AG04450 (cell line): ENCODE measurements at regions not wholly inside any gene's neighbourhood (a gene's known extent, or its start where the extent isn't known, plus 50 kb on each side); places are given as distances from the start of the nearest gene placed in this dataset.

Source experiments
- CTCF ChIA-PET: fragments of 300-600, 350-600 bp; formaldehyde crosslinking; extraction: SDS; loops from one replicate; lab custom pipeline; 2022; ENCODE audit warnings: antibody characterized with exemption, inconsistent platforms; lab: Charles Lee
- POLR2A ChIA-PET: fragments of 350-600 bp; formaldehyde crosslinking; extraction: SDS; loops from one replicate; lab custom pipeline; 2021; ENCODE audit warnings: antibody characterized with exemption, inconsistent platforms; lab: Yijun Ruan, JAX
- DNase-seq: peaks from one replicate; pipeline ENCODE4 v3.0.0-alpha.2; 2011; ENCODE audit warnings: low read depth, low spot score
- H3K27ac ChIP-seq: one replicate; pipeline ENCODE4 v1.5.1; 2012; ENCODE audit warnings: low read depth, low read length, control low read depth
- H3K27me3 ChIP-seq: one replicate; pipeline ENCODE4 v1.6.0; 2012; ENCODE audit warnings: low read length; ENCODE audit not compliant: control insufficient read depth, insufficient read depth
- H3K4me3 ChIP-seq: 2 replicates; pipeline ENCODE4 v1.5.1; 2011; ENCODE audit warnings: mild to moderate bottlenecking, low read depth, low read length, control low read depth
- H3K9me3 ChIP-seq: 2 replicates; pipeline ENCODE4 v1.5.1; 2012; ENCODE audit warnings: low read length; ENCODE audit not compliant: control insufficient read depth, insufficient read depth
- TF ChIP-seq, protein P1 (sequence below): IDR thresholded peaks from 2 replicates; pipeline ENCODE4 v1.5.1; 2011; ENCODE audit warnings: low read depth, low read length, control low read depth, inconsistent platforms

DNA sequence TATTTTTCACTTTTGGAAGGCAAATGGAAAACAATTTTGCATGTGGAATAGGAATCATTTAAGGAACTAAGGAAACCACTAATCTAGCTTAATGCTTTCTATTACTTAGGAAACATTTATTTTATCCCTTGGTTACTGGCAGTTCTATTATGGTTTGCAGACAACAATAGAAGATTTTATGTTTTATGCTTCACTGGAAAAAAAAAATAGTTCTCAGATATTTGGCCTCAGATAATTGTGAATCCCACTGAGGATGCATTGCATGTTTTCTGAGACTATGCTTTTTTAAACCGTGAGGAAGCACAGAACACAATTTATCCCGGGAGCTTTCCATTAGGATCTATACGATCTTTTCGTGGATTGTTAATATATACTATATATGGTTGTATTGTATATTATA, 356.9 kb downstream of the CSNK1G3 start:
- no peaks in the 10 kb centered on the region for H3K27me3 ChIP-seq
- TF ChIP-seq, protein P1, sequence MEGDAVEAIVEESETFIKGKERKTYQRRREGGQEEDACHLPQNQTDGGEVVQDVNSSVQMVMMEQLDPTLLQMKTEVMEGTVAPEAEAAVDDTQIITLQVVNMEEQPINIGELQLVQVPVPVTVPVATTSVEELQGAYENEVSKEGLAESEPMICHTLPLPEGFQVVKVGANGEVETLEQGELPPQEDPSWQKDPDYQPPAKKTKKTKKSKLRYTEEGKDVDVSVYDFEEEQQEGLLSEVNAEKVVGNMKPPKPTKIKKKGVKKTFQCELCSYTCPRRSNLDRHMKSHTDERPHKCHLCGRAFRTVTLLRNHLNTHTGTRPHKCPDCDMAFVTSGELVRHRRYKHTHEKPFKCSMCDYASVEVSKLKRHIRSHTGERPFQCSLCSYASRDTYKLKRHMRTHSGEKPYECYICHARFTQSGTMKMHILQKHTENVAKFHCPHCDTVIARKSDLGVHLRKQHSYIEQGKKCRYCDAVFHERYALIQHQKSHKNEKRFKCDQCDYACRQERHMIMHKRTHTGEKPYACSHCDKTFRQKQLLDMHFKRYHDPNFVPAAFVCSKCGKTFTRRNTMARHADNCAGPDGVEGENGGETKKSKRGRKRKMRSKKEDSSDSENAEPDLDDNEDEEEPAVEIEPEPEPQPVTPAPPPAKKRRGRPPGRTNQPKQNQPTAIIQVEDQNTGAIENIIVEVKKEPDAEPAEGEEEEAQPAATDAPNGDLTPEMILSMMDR: no peak
- no peak overlapping the region for H3K4me3 ChIP-seq
- POLR2A ChIA-PET: no interaction called here
- CTCF ChIA-PET: no interaction called here
- no peaks in the 10 kb centered on the region for H3K9me3 ChIP-seq
- H3K27ac ChIP-seq: no peak overlapping the region
- DNase-seq: no peak

DNA sequence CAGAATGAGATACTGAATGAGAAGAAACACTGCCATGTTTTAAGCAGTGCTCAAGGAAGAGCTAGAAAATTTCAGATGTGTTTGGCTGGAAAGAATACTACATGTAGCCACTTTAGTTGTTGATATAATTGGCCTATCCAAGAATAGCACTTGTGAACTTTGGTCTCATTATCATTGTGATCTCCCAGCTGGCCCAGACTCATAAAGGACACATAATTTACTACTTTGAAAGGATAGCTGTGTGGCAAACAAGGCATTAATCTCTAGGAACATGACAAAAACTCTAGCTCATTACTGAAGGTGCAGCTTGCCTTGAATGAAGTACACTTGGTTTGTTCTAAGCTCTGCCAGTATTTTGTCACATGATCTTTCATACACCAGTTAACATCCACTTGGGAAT, 356.3 kb downstream of the CSNK1G3 start:
- TF ChIP-seq, protein P1: no peak
- CTCF ChIA-PET: interaction anchor here (0.8 kb wide), 1 partner anchor 15 kb away, joined by 3 read pairs; no protein-coding TSS in a partner anchor
- POLR2A ChIA-PET: no interaction called here

DNA sequence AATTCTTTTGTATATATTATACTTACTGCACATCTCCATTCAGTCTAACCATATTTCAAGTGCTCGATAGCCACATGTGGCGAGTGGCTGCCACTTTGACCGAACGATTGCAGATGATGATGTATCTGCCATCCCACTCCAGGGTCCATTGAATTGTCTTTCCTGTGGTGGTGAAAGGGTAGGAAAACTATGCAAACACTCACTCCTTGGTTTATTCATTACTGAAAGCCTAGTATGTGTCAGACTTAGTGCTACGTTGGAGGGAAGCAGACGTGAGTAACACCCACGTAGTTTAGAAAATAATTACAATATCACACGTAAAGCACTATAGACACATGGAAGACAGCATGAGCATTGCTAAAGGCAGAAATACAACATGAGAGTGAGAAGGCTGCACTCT, 353.7 kb downstream of the CSNK1G3 start:
- POLR2A ChIA-PET: no interaction called here
- no peaks in the 10 kb centered on the region for H3K9me3 ChIP-seq
- no peak overlapping the region for H3K27ac ChIP-seq
- H3K27me3 ChIP-seq: no peaks in the 10 kb centered on the region
- CTCF ChIA-PET: no interaction called here
- TF ChIP-seq, protein P1: no peak
- H3K4me3 ChIP-seq: no peak overlapping the region
- DNase-seq: no peak

More for the DNA sequence above, 356.3 kb downstream of the CSNK1G3 start:
- DNase-seq: no peak
- no peaks in the 10 kb centered on the region for H3K27me3 ChIP-seq
- no peak overlapping the region for H3K27ac ChIP-seq
- no peaks in the 10 kb centered on the region for H3K9me3 ChIP-seq
- H3K4me3 ChIP-seq: no peak overlapping the region

DNA sequence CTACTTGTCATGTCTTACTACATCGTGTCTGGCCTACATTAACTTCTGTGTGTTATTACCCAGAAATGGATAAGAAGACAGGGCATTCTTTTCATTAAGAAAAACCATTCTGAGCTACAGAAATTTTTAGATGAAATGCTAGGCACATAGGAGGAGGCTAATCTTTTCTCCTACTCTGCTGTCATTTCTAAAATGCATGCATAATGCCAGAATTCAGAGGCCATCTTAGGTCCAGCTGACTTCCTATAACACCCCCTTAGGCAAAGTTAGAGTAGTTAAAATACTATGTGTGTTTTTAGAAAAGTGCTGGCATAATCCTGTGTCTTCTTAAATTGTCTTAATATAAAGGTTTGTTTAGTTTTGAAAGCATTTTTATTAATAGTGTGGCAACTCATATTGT, 352.6 kb downstream of the CSNK1G3 start:
- TF ChIP-seq, protein P1: no peak
- CTCF ChIA-PET: no interaction called here
- no peak for DNase-seq
- POLR2A ChIA-PET: no interaction called here
- Histone ChIP-seq H3K4me3 (no peak overlapping the region), H3K27ac (no peak overlapping the region), H3K9me3 (no peaks in the 10 kb centered on the region), H3K27me3 (no peaks in the 10 kb centered on the region)

DNA sequence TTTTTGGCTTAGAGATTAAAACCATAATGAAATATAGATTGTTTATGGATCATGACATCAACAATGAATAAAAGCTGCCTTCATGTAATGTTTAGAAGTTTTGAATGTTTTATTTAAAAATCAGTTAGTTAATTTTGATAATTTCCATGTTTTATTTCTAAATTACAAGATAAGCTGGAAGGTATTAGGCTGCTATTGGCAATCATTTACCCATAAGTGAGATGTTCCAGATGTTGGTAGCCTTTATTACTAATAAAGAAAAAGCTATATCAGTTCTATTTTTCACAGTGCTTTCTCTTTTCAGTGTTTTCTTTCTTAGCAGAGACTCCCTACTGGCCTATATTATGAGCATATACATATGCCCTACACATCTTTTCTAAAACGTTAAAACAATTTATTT, 347.0 kb downstream of the CSNK1G3 start:
- Histone ChIP-seq H3K27ac (no peak overlapping the region), H3K9me3 (no peaks in the 10 kb centered on the region), H3K27me3 (no peaks in the 10 kb centered on the region), H3K4me3 (no peak overlapping the region)
- TF ChIP-seq, protein P1: no peak
- ChIA-PET POLR2A (no interaction called here), CTCF (no interaction called here)
- no peak for DNase-seq
